Gastrocnemius medialis (tissue), 4 donors: ENCODE measurements at regions not wholly inside any gene's neighbourhood (a gene's known extent, or its start where the extent isn't known, plus 50 kb on each side); places are given as distances from the start of the nearest gene placed in this dataset.

ENCODE experiments used
- CTCF ChIP-seq, 5 experiments: fragments of 450-650 bp in 3 of 5; fragments of 200-600 bp in 2 of 5; sonication (generic) in 2 of 5; IDR thresholded peaks in 4 of 5; conservative IDR thresholded peaks in 1 of 5; 1 replicate in 4 of 5; 2 replicates in 1 of 5; pipeline ENCODE4 v1.5.1; 2016 to 2019; ENCODE audit warnings: antibody characterized with exemption in 5 of 5, mild to moderate bottlenecking in 3 of 5, moderate library complexity in 3 of 5
- POLR2A ChIP-seq, 2 donors: fragments of 450-650 bp; IDR thresholded peaks; one replicate each; pipeline ENCODE4 v1.6.1; 2017; ENCODE audit warnings: antibody characterized with exemption in 2 of 2, mild to moderate bottlenecking in 2 of 2, moderate library complexity in 2 of 2

GRCh38 chr6:169917153-169917552, 165.7 kb downstream of the ERMARD start:
- TF ChIP-seq CTCF (IDR thresholded peaks at IDR 0.05 in 4 of 5, conservative IDR thresholded peaks at IDR 0.05 in 1 of 5), result no peak
- TF ChIP-seq POLR2A (IDR thresholded peaks at IDR 0.05), result no peak
